NB4 (cell line): ENCODE measurements at regions not wholly inside any gene's neighbourhood (a gene's known extent, or its start where the extent isn't known, plus 50 kb on each side); places are given as distances from the start of the nearest gene placed in this dataset.

ENCODE experiments used
- CTCF ChIP-seq: IDR thresholded peaks from one replicate; pipeline ENCODE4 v1.5.1; 2012; ENCODE audit warnings: low read depth, low read length
- MAX ChIP-seq: IDR thresholded peaks from 2 replicates; pipeline ENCODE4 v1.6.1; 2011; ENCODE audit warnings: low read depth, low read length
- POLR2A ChIP-seq: IDR thresholded peaks from 2 replicates; pipeline ENCODE4 v1.6.1; 2011; ENCODE audit warnings: mild to moderate bottlenecking; ENCODE audit not compliant: insufficient read length; ENCODE audit errors: extremely low read depth

- TF ChIP-seq MAX, result no peak
- TF ChIP-seq CTCF, result peak; percentile 38
- TF ChIP-seq POLR2A, result no peak
Measured at GRCh38 chr1:88079036-88079435, 605.0 kb upstream of the PKN2 start.
